ENCODE measurements at regions not wholly inside any gene's neighbourhood (a gene's known extent, or its start where the extent isn't known, plus 50 kb on each side); places are given as distances from the start of the nearest gene placed in this dataset.

DNA sequence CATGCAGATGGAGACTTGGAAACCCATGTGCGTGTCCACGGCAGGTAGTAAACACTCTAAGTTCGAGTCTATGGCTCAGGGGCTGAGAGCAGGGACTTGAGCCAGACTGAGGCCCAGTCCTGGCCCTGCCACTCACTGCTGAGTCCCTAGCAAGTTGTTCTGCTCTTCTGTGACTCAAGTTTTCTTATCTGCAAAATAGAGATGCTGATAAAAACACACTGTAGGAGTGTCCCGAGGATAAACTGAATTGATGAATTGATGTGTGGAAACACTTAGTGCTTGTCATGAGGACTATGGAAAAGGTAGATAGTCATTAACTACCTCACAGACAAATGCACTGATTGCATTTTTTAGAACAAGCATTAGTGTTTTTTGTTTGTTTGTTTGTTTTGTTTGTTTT lies 73.2 kb downstream of the BOLA3 start:
- no peak for ATAC-seq (ENCODE audit: low FRiP score in 2 of 2)
- no peaks in the 10 kb centered on the region for H3K27me3 ChIP-seq

DNA sequence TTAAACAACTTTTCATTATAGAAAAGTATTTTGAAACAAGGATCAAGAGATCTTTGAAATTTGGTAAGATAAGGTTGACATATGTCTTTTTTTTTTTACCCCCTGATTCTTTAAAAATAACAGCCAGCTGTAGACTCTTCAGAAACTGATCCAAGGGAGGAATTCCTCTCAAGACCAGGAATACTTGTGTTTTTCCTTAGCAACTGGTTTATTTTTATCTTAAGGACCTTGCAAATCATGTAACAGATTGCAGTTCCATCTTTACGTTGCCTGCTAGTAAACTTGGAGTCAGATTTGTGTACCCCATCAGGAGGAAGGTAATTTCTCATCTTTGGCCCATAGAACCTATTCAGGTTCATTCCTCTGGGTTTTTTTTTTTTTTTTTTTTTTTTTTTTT lies 71.6 kb downstream of the BOLA3 start:
- Histone ChIP-seq H3K27ac (no peak overlapping the region), H3K36me3 (peaks cover 0 to 21% (median 12%) of the 10 kb centered on the region in 4 donors), H3K4me3 (no peak overlapping the region), H3K27me3 (no peaks in the 10 kb centered on the region), H3K4me1 (peaks cover 0 to 10% (median 8%) of the 10 kb centered on the region in 4 donors), H3K9me3 (no peaks in the 10 kb centered on the region)
- WGBS, 2 donors, result 48 to 57% methylated on average over 1 of the region's 1 CpG
- no peak for TF ChIP-seq EP300 (IDR thresholded peaks at IDR 0.05)
- no peak for TF ChIP-seq POLR2AphosphoS5 (IDR thresholded peaks at IDR 0.05)
- TF ChIP-seq POLR2A (IDR thresholded peaks at IDR 0.05), result no peak
- TF ChIP-seq, protein P1, sequence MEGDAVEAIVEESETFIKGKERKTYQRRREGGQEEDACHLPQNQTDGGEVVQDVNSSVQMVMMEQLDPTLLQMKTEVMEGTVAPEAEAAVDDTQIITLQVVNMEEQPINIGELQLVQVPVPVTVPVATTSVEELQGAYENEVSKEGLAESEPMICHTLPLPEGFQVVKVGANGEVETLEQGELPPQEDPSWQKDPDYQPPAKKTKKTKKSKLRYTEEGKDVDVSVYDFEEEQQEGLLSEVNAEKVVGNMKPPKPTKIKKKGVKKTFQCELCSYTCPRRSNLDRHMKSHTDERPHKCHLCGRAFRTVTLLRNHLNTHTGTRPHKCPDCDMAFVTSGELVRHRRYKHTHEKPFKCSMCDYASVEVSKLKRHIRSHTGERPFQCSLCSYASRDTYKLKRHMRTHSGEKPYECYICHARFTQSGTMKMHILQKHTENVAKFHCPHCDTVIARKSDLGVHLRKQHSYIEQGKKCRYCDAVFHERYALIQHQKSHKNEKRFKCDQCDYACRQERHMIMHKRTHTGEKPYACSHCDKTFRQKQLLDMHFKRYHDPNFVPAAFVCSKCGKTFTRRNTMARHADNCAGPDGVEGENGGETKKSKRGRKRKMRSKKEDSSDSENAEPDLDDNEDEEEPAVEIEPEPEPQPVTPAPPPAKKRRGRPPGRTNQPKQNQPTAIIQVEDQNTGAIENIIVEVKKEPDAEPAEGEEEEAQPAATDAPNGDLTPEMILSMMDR (IDR thresholded peaks at IDR 0.05), result no peak
- DNase-seq (no peak), ATAC-seq (ENCODE audit: low FRiP score in 2 of 2) (no peak)

More for the DNA sequence above, 73.2 kb downstream of the BOLA3 start:
- Histone ChIP-seq H3K4me1 (peaks cover 0 to 10% (median 8%) of the 10 kb centered on the region in 4 donors), H3K36me3 (peaks cover 0 to 11% (median 3%) of the 10 kb centered on the region in 4 donors), H3K9me3 (no peaks in the 10 kb centered on the region), H3K4me3 (no peak overlapping the region), H3K27ac (no peak overlapping the region)
- TF ChIP-seq, protein P1 (IDR thresholded peaks at IDR 0.05), result no peak
- DNase-seq, result no peak
- WGBS, 2 donors, result 73 to 84% methylated on average over 4 of the region's 4 CpGs

DNA sequence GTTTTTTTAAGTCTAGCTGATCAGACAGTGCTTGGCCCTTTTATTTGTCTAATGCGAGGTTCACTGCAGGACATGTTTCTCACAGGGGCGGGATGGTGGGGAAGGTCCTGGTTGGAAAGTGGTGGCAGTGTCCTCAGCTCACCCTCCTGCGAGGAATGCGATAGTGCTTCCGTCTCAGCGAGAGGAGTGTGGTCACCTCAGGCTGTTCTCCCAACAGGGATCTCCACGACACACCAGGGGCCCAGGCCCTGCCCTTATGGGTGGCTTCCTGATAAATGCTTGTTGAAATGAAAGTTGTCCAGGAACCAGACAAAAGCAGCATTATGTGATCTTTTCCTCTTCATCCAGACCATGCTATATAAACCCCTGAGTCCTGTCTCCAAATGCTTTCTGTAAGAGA lies 70.1 kb downstream of the BOLA3 start:
- ATAC-seq (ENCODE audit: low FRiP score in 2 of 2), result no peak
- Histone ChIP-seq H3K4me3 (no peak overlapping the region), H3K27ac (peak overlapping the region in 1 of 4 donors; percentile 35), H3K9me3 (no peaks in the 10 kb centered on the region), H3K36me3 (peaks cover 0 to 29% (median 23%) of the 10 kb centered on the region in 4 donors), H3K27me3 (no peaks in the 10 kb centered on the region), H3K4me1 (peaks cover 0 to 7% (median 4%) of the 10 kb centered on the region in 4 donors)
- no peak for DNase-seq
- WGBS, 2 donors, result 66 to 73% methylated on average over 7 of the region's 7 CpGs
- no peak for TF ChIP-seq POLR2A (IDR thresholded peaks at IDR 0.05)
- TF ChIP-seq EP300 (IDR thresholded peaks at IDR 0.05), result no peak
- TF ChIP-seq, protein P1 (IDR thresholded peaks at IDR 0.05), result no peak
- TF ChIP-seq POLR2AphosphoS5 (IDR thresholded peaks at IDR 0.05), result no peak

DNA sequence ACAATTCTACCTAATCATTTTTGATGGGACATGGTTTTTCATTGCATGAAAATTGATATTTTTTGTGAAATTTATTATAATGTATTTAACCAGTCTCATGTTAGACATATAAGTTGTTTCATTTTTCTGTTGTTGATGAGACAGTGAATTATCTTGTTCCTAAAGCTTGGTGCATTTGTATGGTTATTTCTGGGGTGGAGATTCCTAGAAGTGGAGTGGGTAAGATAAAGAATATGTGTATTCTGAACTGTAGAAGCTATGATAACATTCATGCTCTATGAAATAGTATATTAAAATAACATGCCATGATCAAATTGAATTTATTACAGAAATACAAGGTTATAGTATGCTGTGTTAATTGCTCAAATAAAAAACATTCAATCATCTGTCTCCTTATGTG lies 69.2 kb downstream of the BOLA3 start:
- TF ChIP-seq EP300 (IDR thresholded peaks at IDR 0.05) (no peak), POLR2A (IDR thresholded peaks at IDR 0.05) (no peak), POLR2AphosphoS5 (IDR thresholded peaks at IDR 0.05) (no peak)
- TF ChIP-seq, protein P1 (IDR thresholded peaks at IDR 0.05), result no peak
- H3K9me3 ChIP-seq, result no peaks in the 10 kb centered on the region
- no peak overlapping the region for H3K27ac ChIP-seq
- ATAC-seq (ENCODE audit: low FRiP score in 2 of 2), result no peak
- no peak overlapping the region for H3K4me3 ChIP-seq
- no peaks in the 10 kb centered on the region for H3K27me3 ChIP-seq
- H3K4me1 ChIP-seq, result peaks cover 0 to 3% (median 0%) of the 10 kb centered on the region in 4 donors
- peaks cover 0 to 36% (median 28%) of the 10 kb centered on the region in 4 donors for H3K36me3 ChIP-seq
- DNase-seq, result no peak

DNA sequence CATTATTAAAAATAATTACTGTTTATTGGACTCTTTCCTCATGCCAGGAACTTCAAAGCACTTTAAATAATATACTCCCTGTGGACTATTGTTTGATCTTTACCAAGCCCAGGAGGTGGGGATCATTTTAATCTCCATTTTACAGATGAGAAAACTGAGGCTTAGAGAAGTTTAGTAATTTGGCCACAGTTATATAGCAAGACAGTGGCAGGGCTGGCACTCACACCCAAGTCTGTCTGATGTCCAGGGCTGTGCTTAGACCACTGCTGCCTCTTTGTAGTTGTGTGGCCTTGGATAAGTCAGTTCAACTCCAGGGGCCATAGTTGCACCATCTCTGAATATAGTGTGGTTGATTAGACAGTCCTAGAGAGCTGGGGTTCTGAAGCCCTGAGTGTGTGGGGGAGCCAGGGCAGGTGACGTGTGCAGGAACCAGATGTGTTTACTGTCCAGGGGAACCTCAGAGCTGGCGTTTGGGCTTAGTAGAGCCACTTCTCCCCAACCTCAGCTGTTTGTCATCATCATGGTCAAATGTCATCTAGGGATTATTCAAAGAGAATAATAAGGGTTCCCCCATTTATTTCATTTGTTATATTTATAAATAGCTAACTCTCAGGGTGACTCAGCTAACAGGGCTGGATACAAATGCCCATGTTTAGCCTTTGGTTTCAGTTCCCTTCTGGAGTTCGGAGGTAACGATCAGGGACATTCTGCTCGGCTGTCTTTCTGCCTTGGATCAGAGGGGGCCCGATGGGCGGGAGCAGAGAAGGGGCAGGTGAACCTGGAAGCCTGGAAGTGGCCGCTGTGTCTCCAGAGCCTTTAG lies 68.0 kb downstream of the BOLA3 start:
- 78 to 93% methylated on average over 8 of the region's 8 CpGs for WGBS, 2 donors
- DNase-seq (no peak), ATAC-seq (ENCODE audit: low FRiP score in 2 of 2) (peak in 1 of 2 donors; percentile 71)
- no peaks in the 10 kb centered on the region for H3K27me3 ChIP-seq
- peaks cover 0 to 39% (median 28%) of the 10 kb centered on the region in 4 donors for H3K36me3 ChIP-seq
- H3K27ac ChIP-seq, result peak overlapping the region in 1 of 4 donors; percentile 12
- TF ChIP-seq, protein P1 (IDR thresholded peaks at IDR 0.05), result no peak
- TF ChIP-seq POLR2A (IDR thresholded peaks at IDR 0.05) (no peak), EP300 (IDR thresholded peaks at IDR 0.05) (no peak), POLR2AphosphoS5 (IDR thresholded peaks at IDR 0.05) (no peak)
- H3K9me3 ChIP-seq, result no peaks in the 10 kb centered on the region
- peaks cover 0 to 3% (median 0%) of the 10 kb centered on the region in 4 donors for H3K4me1 ChIP-seq
- H3K4me3 ChIP-seq, result no peak overlapping the region
